Endodermal cell (in vitro differentiated cells): ENCODE measurements at regions not wholly inside any gene's neighbourhood (a gene's known extent, or its start where the extent isn't known, plus 50 kb on each side); places are given as distances from the start of the nearest gene placed in this dataset.

Experiments
- DNase-seq: peaks from one replicate; pipeline ENCODE4 v3.0.0-alpha.2; 2017
- H3K27ac ChIP-seq: 2 replicates; pipeline ENCODE4 v1.5.1; 2013; ENCODE audit warnings: mild to moderate bottlenecking, low read depth, low read length, moderate library complexity
- H3K27me3 ChIP-seq: 2 replicates; pipeline ENCODE4 v1.6.1; 2013; ENCODE audit warnings: mild to moderate bottlenecking, low read length, moderate library complexity; ENCODE audit not compliant: insufficient read depth, control insufficient read depth, poor library complexity, severe bottlenecking
- H3K36me3 ChIP-seq: 2 replicates; pipeline ENCODE4 v1.7.0; 2013; ENCODE audit warnings: mild to moderate bottlenecking, low read length, moderate library complexity; ENCODE audit not compliant: control insufficient read depth, insufficient read depth
- H3K4me1 ChIP-seq: one replicate; pipeline ENCODE4 v1.7.0; 2013; ENCODE audit warnings: low read length; ENCODE audit not compliant: control insufficient read depth, insufficient read depth
- H3K4me3 ChIP-seq: 2 replicates; pipeline ENCODE4 v1.5.1; 2013; ENCODE audit warnings: mild to moderate bottlenecking, low read length, moderate library complexity
- H3K9ac ChIP-seq: 2 replicates; pipeline ENCODE4 v1.6.1; 2013; ENCODE audit warnings: mild to moderate bottlenecking, low read length, moderate library complexity; ENCODE audit not compliant: poor library complexity, severe bottlenecking; ENCODE audit errors: extremely low read depth
- H3K9me3 ChIP-seq: 2 replicates; pipeline ENCODE4 v1.6.1; 2013; ENCODE audit warnings: mild to moderate bottlenecking, low read length, moderate library complexity; ENCODE audit not compliant: control insufficient read depth
- H3K27ac Mint-ChIP-seq: 2 replicates; pipeline ENCODE4 v1.8.0; 2020; ENCODE audit warnings: mixed read lengths
- H3K27me3 Mint-ChIP-seq: 2 replicates; pipeline ENCODE4 v1.8.0; 2021; ENCODE audit warnings: mild to moderate bottlenecking, mixed read lengths; ENCODE audit not compliant: insufficient read depth
- H3K36me3 Mint-ChIP-seq: 2 replicates; pipeline ENCODE4 v1.8.0; 2020; ENCODE audit warnings: low read depth, mixed read lengths
- H3K4me1 Mint-ChIP-seq: 2 replicates; pipeline ENCODE4 v1.8.0; 2020; ENCODE audit warnings: mixed read lengths
- H3K4me3 Mint-ChIP-seq: 2 replicates; pipeline ENCODE4 v1.8.0; 2020; ENCODE audit warnings: mild to moderate bottlenecking, moderate library complexity, mixed read lengths
- H3K9me3 Mint-ChIP-seq: 2 replicates; pipeline ENCODE4 v1.8.0; 2020; ENCODE audit warnings: mild to moderate bottlenecking, mixed read lengths
- CTCF ChIP-seq: fragments of 200-600 bp; sonication (generic); conservative IDR thresholded peaks from 2 replicates; pipeline ENCODE4 v1.5.0; 2021; ENCODE audit warnings: antibody characterized with exemption, mild to moderate bottlenecking
- WGBS, 2 experiments: methylation state at CpG; one replicate each; pipeline versions ENCODE4 v1.1.5 to v1.1.7; 2013; ENCODE audit warnings: missing lambda C conversion rate in 2 of 2, mixed read lengths in 1 of 2; ENCODE audit not compliant: insufficient coverage in 1 of 2, insufficient read length in 1 of 2; 5-methylcytosine and 5-hydroxymethylcytosine counted together

DNA sequence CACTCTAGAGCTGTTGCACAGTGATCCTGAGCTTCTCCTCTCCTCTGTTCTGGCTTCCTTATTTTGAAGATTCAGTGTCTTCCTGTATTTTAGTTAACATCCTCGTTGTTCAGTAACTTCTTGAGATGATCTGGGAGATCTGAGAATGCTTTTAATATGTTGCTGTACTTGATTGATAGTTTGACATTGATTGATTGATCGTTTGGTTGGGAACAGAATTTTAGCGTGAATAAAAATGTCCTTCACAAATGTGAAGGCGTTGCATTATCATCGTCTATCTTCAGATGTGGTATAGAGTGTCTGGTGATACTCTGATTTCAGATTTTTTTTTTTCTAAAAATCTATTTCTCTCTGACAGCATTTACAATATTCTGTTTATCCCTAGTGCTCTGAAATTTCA is 80.1 kb upstream of the KLF12 start:
- peaks cover 4% of the 10 kb centered on the region for H3K4me1 Mint-ChIP-seq
- no peak for DNase-seq
- 94 to 95% methylated on average over 3 to 5 of the region's 5 CpGs for WGBS, 2 experiments
- Histone ChIP-seq H3K9ac (no peak overlapping the region), H3K4me3 (no peak overlapping the region), H3K27ac (no peak overlapping the region), H3K36me3 (no peaks in the 10 kb centered on the region), H3K9me3 (no peaks in the 10 kb centered on the region), H3K27me3 (no peaks in the 10 kb centered on the region), H3K4me1 (no peaks in the 10 kb centered on the region)
- peaks cover 2% of the 10 kb centered on the region for H3K27me3 Mint-ChIP-seq
- no peak overlapping the region for H3K4me3 Mint-ChIP-seq
- no peak for TF ChIP-seq CTCF
- no peak overlapping the region for H3K27ac Mint-ChIP-seq
- H3K36me3 Mint-ChIP-seq, result no peaks in the 10 kb centered on the region
- no peaks in the 10 kb centered on the region for H3K9me3 Mint-ChIP-seq

DNA sequence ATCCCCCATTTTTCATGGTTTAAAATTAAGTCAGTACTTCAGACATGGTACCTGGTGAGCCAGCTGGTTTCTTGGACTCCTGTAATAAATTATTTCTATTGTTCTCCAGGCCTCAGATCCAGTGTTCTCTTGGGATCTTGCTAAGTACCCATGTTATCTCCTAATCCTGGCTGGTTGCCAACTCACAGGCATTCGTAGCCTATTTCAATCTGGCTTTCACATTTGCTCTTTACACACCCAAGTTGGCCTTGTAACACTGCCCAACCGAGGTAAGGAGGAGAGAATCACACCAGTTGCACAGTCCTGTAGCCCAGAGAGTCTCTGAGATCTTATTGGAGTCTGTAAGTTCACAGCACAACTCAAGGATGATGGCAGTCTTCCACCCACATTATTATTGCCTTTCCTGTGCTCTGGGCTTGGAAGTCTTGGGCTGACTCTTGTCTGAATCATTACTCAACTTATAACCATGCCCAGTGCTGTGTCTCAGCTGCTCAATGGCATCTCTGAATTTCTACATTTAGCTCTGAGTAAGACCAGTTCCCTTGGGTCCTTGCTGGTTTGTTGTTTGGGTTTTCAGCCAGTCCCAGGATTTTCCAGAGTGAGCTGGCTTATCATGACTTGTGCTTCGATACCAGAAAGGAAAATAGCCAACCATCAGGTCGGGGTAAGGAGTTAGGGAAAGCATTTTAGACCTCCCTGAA is 76.6 kb upstream of the KLF12 start:
- DNase-seq, result no peak
- H3K27me3 ChIP-seq, result peaks cover 10% of the 10 kb centered on the region
- no peak overlapping the region for H3K4me3 ChIP-seq
- 86 to 89% methylated on average over 4 of the region's 4 CpGs for WGBS, 2 experiments
- no peak overlapping the region for H3K27ac ChIP-seq
- peaks cover 14% of the 10 kb centered on the region for H3K27me3 Mint-ChIP-seq
- no peaks in the 10 kb centered on the region for H3K4me1 ChIP-seq
- H3K9me3 Mint-ChIP-seq, result no peaks in the 10 kb centered on the region
- no peaks in the 10 kb centered on the region for H3K36me3 ChIP-seq
- no peaks in the 10 kb centered on the region for H3K4me1 Mint-ChIP-seq
- no peaks in the 10 kb centered on the region for H3K36me3 Mint-ChIP-seq
- no peak for TF ChIP-seq CTCF
- H3K4me3 Mint-ChIP-seq, result no peak overlapping the region
- H3K9ac ChIP-seq, result no peak overlapping the region
- no peaks in the 10 kb centered on the region for H3K9me3 ChIP-seq
- no peak overlapping the region for H3K27ac Mint-ChIP-seq

DNA sequence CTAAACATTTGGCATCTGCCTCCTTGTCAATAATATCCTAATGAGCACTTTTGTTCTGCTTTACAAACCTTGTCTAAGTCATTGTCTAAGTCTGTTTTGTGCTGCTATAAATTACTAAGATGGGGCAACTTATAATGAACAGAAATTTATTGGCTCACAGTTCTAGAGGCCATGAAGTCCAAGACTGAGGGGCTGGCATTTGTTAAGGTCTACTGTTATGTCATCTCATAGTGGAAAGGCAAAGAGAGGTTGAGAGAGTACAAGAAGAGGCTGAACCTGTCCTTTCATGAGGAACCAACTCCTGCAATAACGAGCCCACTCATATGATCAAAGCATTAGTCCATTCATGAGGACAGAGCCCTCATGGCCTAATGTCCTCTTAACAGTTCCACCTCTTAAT is 72.7 kb upstream of the KLF12 start:
- Mint-ChIP-seq H3K4me3 (no peak overlapping the region), H3K27me3 (peaks cover 12% of the 10 kb centered on the region), H3K4me1 (no peaks in the 10 kb centered on the region), H3K27ac (no peak overlapping the region), H3K36me3 (no peaks in the 10 kb centered on the region), H3K9me3 (no peaks in the 10 kb centered on the region)
- DNase-seq, result no peak
- no peaks in the 10 kb centered on the region for H3K9me3 ChIP-seq
- 81 to 100% methylated on average over 1 of the region's 1 CpG for WGBS, 2 experiments
- TF ChIP-seq CTCF, result no peak
- no peaks in the 10 kb centered on the region for H3K36me3 ChIP-seq
- H3K4me3 ChIP-seq, result no peak overlapping the region
- no peak overlapping the region for H3K27ac ChIP-seq
- H3K4me1 ChIP-seq, result no peaks in the 10 kb centered on the region
- no peak overlapping the region for H3K9ac ChIP-seq
- H3K27me3 ChIP-seq, result peaks cover 10% of the 10 kb centered on the region
